ENCODE measurements at regions not wholly inside any gene's neighbourhood (a gene's known extent, or its start where the extent isn't known, plus 50 kb on each side); places are given as distances from the start of the nearest gene placed in this dataset.

GRCh38 chr7:41910940-41911600, 208.2 kb upstream of the INHBA start:
- Histone ChIP-seq H3K27ac (replicated peaks) (no peak overlapping the region), H3K4me3 (no peak overlapping the region), H3K27me3 (ENCODE audit: low read depth) (no peaks in the 10 kb centered on the region), H3K36me3 (no peaks in the 10 kb centered on the region), H3K4me1 (no peaks in the 10 kb centered on the region), H3K9me3 (replicated peaks) (no peaks in the 10 kb centered on the region)
- no peak for DNase-seq
- intact Hi-C loops (cut with micrococcal nuclease), result no loop called here
- TF ChIP-seq CTCF (IDR thresholded peaks at IDR 0.05; ENCODE audit: borderline replicate concordance), result no peak

GRCh38 chr7:41907444-41907843, 204.6 kb upstream of the INHBA start:
- no peak overlapping the region for H3K4me3 ChIP-seq
- H3K27ac ChIP-seq (replicated peaks), result no peak overlapping the region
- TF ChIP-seq CTCF (IDR thresholded peaks at IDR 0.05; ENCODE audit: borderline replicate concordance), result no peak
- DNase-seq, result no peak
- H3K36me3 ChIP-seq, result no peaks in the 10 kb centered on the region
- H3K4me1 ChIP-seq, result no peaks in the 10 kb centered on the region
- intact Hi-C loops (cut with micrococcal nuclease), result no loop called here
- peaks cover 24% of the 10 kb centered on the region for H3K9me3 ChIP-seq (replicated peaks)
- no peaks in the 10 kb centered on the region for H3K27me3 ChIP-seq (ENCODE audit: low read depth)

GRCh38 chr7:41900532-41900931, 197.6 kb upstream of the INHBA start:
- DNase-seq, result no peak
- no peaks in the 10 kb centered on the region for H3K36me3 ChIP-seq
- H3K4me3 ChIP-seq, result no peak overlapping the region
- H3K27ac ChIP-seq (replicated peaks), result no peak overlapping the region
- no peak for TF ChIP-seq CTCF (IDR thresholded peaks at IDR 0.05; ENCODE audit: borderline replicate concordance)
- H3K27me3 ChIP-seq (ENCODE audit: low read depth), result peaks cover 10% of the 10 kb centered on the region
- intact Hi-C loops (cut with micrococcal nuclease), result no loop called here
- peaks cover 24% of the 10 kb centered on the region for H3K9me3 ChIP-seq (replicated peaks)
- H3K4me1 ChIP-seq, result no peaks in the 10 kb centered on the region

- Histone ChIP-seq H3K9me3 (replicated peaks) (peaks cover 18% of the 10 kb centered on the region), H3K4me1 (no peaks in the 10 kb centered on the region), H3K27me3 (ENCODE audit: low read depth) (peaks cover 10% of the 10 kb centered on the region), H3K27ac (replicated peaks) (no peak overlapping the region), H3K4me3 (no peak overlapping the region), H3K36me3 (no peaks in the 10 kb centered on the region)
- TF ChIP-seq CTCF (IDR thresholded peaks at IDR 0.05; ENCODE audit: borderline replicate concordance), result no peak
- intact Hi-C loops (cut with micrococcal nuclease), result no loop called here
- DNase-seq, result no peak
Measured at GRCh38 chr7:41899823-41900433, 197.0 kb upstream of the INHBA start.

- no peak overlapping the region for H3K4me3 ChIP-seq
- DNase-seq, result no peak
- no peak overlapping the region for H3K27ac ChIP-seq (replicated peaks)
- H3K9me3 ChIP-seq (replicated peaks), result no peaks in the 10 kb centered on the region
- TF ChIP-seq CTCF (IDR thresholded peaks at IDR 0.05; ENCODE audit: borderline replicate concordance), result no peak
- no peaks in the 10 kb centered on the region for H3K4me1 ChIP-seq
- no peaks in the 10 kb centered on the region for H3K36me3 ChIP-seq
- peaks cover 19% of the 10 kb centered on the region for H3K27me3 ChIP-seq (ENCODE audit: low read depth)
- intact Hi-C loops (cut with micrococcal nuclease), result no loop called here
Measured at GRCh38 chr7:41893656-41894055, 190.8 kb upstream of the INHBA start.
